ENCODE measurements at regions not wholly inside any gene's neighbourhood (a gene's known extent, or its start where the extent isn't known, plus 50 kb on each side); places are given as distances from the start of the nearest gene placed in this dataset.
A peak's percentile ranks its signal among the peaks of the same experiment; 100 is the strongest.

DNA sequence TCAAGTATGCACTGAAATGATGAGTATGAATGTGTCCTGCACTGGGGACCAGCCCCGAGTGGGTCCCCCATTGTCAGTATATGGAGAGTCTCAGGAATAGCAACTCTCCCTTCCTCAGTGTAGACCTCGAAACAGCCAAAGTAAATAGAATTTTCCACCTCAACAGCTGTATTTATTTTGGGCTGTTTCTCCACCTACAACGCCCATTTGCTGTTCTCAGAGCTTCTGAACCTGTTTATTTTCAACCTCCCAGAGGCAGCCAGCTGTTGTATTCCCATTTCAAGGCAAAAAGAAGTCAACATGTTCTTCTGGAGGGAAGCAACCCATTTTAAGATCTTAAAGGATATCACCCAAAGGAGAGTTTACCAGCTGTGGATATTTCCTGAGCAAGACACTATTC, 59.6 kb upstream of the BICC1 start (continued):
- TF ChIP-seq RAD21 (IDR thresholded peaks at IDR 0.05; ENCODE audit: low read length): no peak
- no peak for TF ChIP-seq FOXM1 (IDR thresholded peaks at IDR 0.05; ENCODE audit: low read depth)
- TF ChIP-seq CHD2 (IDR thresholded peaks at IDR 0.05; ENCODE audit: low read length, partially characterized antibody): no peak
- TF ChIP-seq FOXJ3 (CRISPR knock-in tag; IDR thresholded peaks at IDR 0.05): no peak
- TF ChIP-seq, protein P1, sequence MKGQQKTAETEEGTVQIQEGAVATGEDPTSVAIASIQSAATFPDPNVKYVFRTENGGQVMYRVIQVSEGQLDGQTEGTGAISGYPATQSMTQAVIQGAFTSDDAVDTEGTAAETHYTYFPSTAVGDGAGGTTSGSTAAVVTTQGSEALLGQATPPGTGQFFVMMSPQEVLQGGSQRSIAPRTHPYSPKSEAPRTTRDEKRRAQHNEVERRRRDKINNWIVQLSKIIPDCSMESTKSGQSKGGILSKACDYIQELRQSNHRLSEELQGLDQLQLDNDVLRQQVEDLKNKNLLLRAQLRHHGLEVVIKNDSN (IDR thresholded peaks at IDR 0.05; ENCODE audit: borderline replicate concordance, low read depth): no peak

- peaks cover 7% of the 10 kb centered on the region for H3F3A ChIP-seq (replicated peaks; ENCODE audit: insufficient read depth)
- no peak overlapping the region for H3K27ac ChIP-seq (ENCODE audit: low read depth in 2 of 2, low read length in 1 of 2)
- CTCF ChIA-PET: no interaction called here
Measured at GRCh38 chr10:58456179-58456578, 56.5 kb upstream of the BICC1 start.

GRCh38 chr10:58457761-58458616, 54.7 kb upstream of the BICC1 start:
- no peak for DNase-seq
- Histone ChIP-seq H3K79me2 (ENCODE audit: insufficient read depth) (no peaks in the 10 kb centered on the region), H3K4me2 (peak overlapping the region; percentile 16; the same call in 1 of the 2 replicates), H3K27me3 (ENCODE audit: insufficient read depth) (no peaks in the 10 kb centered on the region), H3K9me2 (no peaks in the 10 kb centered on the region), H3F3A (replicated peaks; ENCODE audit: insufficient read depth) (peaks cover 7% of the 10 kb centered on the region), H2AFZ (ENCODE audit: low read depth) (peak overlapping the region; percentile 54; the same call in 1 of the 2 replicates), H3K36me3 (replicated peaks in 1 of 2; ENCODE audit: control insufficient read depth in 1 of 2, insufficient read depth in 2 of 2, low read length in 1 of 2) (no peaks in the 10 kb centered on the region), H3K9ac (no peak overlapping the region), H4K20me1 (ENCODE audit: insufficient read depth) (no peaks in the 10 kb centered on the region), H3K4me3 (ENCODE audit: low read depth in 2 of 2, low read length in 1 of 2) (no peak overlapping the region), H3K4me1 (ENCODE audit: control insufficient read depth in 1 of 2, insufficient read depth in 2 of 2, low read depth in 1 of 2, low read length in 1 of 2) (peaks cover 0 to 11% of the 10 kb centered on the region in 2 experiments; a peak in 1 of 4 replicates), H3K9me3 (no peaks in the 10 kb centered on the region), H3K27ac (ENCODE audit: low read depth in 2 of 2, low read length in 1 of 2) (peak overlapping the region; percentile 56 to 71; a peak in 3 of 4 replicates)
- ChIA-PET POLR2A (no interaction called here), CTCF (no interaction called here)
- WGBS (ENCODE audit: low lambda C conversion rate): 18% methylated on average over 3 of the region's 3 CpGs
- TF ChIP-seq NFIC (IDR thresholded peaks at IDR 0.05; ENCODE audit: borderline replicate concordance): 0 out of 2 replicates have a peak, but pooled peaks have one; percentile 4
- no peak for TF ChIP-seq TEAD4 (IDR thresholded peaks at IDR 0.05; ENCODE audit: borderline replicate concordance, insufficient read depth)
- peak; percentile 15; the same call in 1 of the 2 replicates for TF ChIP-seq TCF12 (IDR thresholded peaks at IDR 0.05)
- 0 out of 2 replicates have a peak, but pooled peaks have one; percentile 7 for TF ChIP-seq FOSL2 (IDR thresholded peaks at IDR 0.05; ENCODE audit: borderline replicate concordance, low read depth)

More at GRCh38 chr10:58456179-58456578, 56.5 kb upstream of the BICC1 start:
- H3K9ac ChIP-seq: no peak overlapping the region
- H3K36me3 ChIP-seq (replicated peaks in 1 of 2; ENCODE audit: control insufficient read depth in 1 of 2, insufficient read depth in 2 of 2, low read length in 1 of 2): no peaks in the 10 kb centered on the region
- H2AFZ ChIP-seq (ENCODE audit: low read depth): no peak overlapping the region
- 79% methylated on average over 2 of the region's 2 CpGs for WGBS (ENCODE audit: low lambda C conversion rate)
- no peaks in the 10 kb centered on the region for H3K79me2 ChIP-seq (ENCODE audit: insufficient read depth)
- no peaks in the 10 kb centered on the region for H3K27me3 ChIP-seq (ENCODE audit: insufficient read depth)
- no peaks in the 10 kb centered on the region for H3K9me2 ChIP-seq
- no peak overlapping the region for H3K4me2 ChIP-seq
- no peaks in the 10 kb centered on the region for H3K9me3 ChIP-seq
- H3K4me1 ChIP-seq (ENCODE audit: control insufficient read depth in 1 of 2, insufficient read depth in 2 of 2, low read depth in 1 of 2, low read length in 1 of 2): peaks cover 0 to 11% of the 10 kb centered on the region in 2 experiments; a peak in 1 of 4 replicates
- POLR2A ChIA-PET: no interaction called here
- H4K20me1 ChIP-seq (ENCODE audit: insufficient read depth): no peaks in the 10 kb centered on the region
- DNase-seq: no peak
- H3K4me3 ChIP-seq (ENCODE audit: low read depth in 2 of 2, low read length in 1 of 2): no peak overlapping the region
- TF ChIP-seq, protein P2, sequence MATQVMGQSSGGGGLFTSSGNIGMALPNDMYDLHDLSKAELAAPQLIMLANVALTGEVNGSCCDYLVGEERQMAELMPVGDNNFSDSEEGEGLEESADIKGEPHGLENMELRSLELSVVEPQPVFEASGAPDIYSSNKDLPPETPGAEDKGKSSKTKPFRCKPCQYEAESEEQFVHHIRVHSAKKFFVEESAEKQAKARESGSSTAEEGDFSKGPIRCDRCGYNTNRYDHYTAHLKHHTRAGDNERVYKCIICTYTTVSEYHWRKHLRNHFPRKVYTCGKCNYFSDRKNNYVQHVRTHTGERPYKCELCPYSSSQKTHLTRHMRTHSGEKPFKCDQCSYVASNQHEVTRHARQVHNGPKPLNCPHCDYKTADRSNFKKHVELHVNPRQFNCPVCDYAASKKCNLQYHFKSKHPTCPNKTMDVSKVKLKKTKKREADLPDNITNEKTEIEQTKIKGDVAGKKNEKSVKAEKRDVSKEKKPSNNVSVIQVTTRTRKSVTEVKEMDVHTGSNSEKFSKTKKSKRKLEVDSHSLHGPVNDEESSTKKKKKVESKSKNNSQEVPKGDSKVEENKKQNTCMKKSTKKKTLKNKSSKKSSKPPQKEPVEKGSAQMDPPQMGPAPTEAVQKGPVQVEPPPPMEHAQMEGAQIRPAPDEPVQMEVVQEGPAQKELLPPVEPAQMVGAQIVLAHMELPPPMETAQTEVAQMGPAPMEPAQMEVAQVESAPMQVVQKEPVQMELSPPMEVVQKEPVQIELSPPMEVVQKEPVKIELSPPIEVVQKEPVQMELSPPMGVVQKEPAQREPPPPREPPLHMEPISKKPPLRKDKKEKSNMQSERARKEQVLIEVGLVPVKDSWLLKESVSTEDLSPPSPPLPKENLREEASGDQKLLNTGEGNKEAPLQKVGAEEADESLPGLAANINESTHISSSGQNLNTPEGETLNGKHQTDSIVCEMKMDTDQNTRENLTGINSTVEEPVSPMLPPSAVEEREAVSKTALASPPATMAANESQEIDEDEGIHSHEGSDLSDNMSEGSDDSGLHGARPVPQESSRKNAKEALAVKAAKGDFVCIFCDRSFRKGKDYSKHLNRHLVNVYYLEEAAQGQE (IDR thresholded peaks at IDR 0.05; ENCODE audit: low read depth, low read length): no peak
- no peak for TF ChIP-seq GABPA (IDR thresholded peaks at IDR 0.05; ENCODE audit: low read depth)
